GM12801 (cell line): ENCODE measurements at regions not wholly inside any gene's neighbourhood (a gene's known extent, or its start where the extent isn't known, plus 50 kb on each side); places are given as distances from the start of the nearest gene placed in this dataset.

Experiments used
- CTCF ChIP-seq: IDR thresholded peaks from one replicate; pipeline ENCODE4 v1.5.1; 2011; ENCODE audit warnings: control low read depth; ENCODE audit not compliant: insufficient read length; ENCODE audit errors: extremely low read depth

GRCh38 chr14:22220427-22220826, 368.6 kb downstream of the DAD1 start:
- no peak for TF ChIP-seq CTCF

- TF ChIP-seq CTCF = no peak
Observed at GRCh38 chr14:22218728-22219127, 370.3 kb downstream of the DAD1 start.

GRCh38 chr14:22213120-22213519, 375.9 kb downstream of the DAD1 start:
- no peak for TF ChIP-seq CTCF

GRCh38 chr14:22210906-22211305, 378.1 kb downstream of the DAD1 start:
- no peak for TF ChIP-seq CTCF

- TF ChIP-seq CTCF = no peak
Observed at GRCh38 chr14:22210026-22210425, 379.0 kb downstream of the DAD1 start.

- TF ChIP-seq CTCF = no peak
Observed at GRCh38 chr14:22203036-22203435, 386.0 kb downstream of the DAD1 start.

GRCh38 chr14:22202313-22202712, 386.7 kb downstream of the DAD1 start:
- no peak for TF ChIP-seq CTCF
